CD14-positive monocyte (primary cell): ENCODE measurements at regions not wholly inside any gene's neighbourhood (a gene's known extent, or its start where the extent isn't known, plus 50 kb on each side); places are given as distances from the start of the nearest gene placed in this dataset.

ENCODE experiments used
- DNase-seq, 3 donors: peaks; one replicate each; pipeline ENCODE4 v3.0.0-alpha.2; 2011 to 2022
- H2AFZ ChIP-seq: 2 replicates; pipeline ENCODE4 v1.6.0; 2012; ENCODE audit warnings: mild to moderate bottlenecking, low read depth, low read length, inconsistent platforms; ENCODE audit not compliant: insufficient read depth, poor library complexity, severe bottlenecking
- H3K27ac ChIP-seq, 2 donors: 1 replicate in 1 of 2; 2 replicates in 1 of 2; pipeline ENCODE4 v1.5.1; 2012 to 2013; ENCODE audit warnings: low read length in 2 of 2, control low read depth in 1 of 2, inconsistent platforms in 1 of 2, low read depth in 1 of 2, mild to moderate bottlenecking in 1 of 2
- H3K27me3 ChIP-seq, 2 donors: one replicate each; pipeline versions ENCODE4 v1.6.0 to v1.6.1; 2011 to 2013; ENCODE audit warnings: low read length in 2 of 2; ENCODE audit not compliant: control insufficient read depth in 2 of 2, insufficient read depth in 2 of 2
- H3K36me3 ChIP-seq, 2 donors: replicated peaks in 1 of 2; 1 replicate in 1 of 2; 2 replicates in 1 of 2; pipeline versions ENCODE4 v1.5.1 to v1.6.1; 2012 to 2013; ENCODE audit warnings: low read length in 2 of 2, control low read depth in 1 of 2, inconsistent platforms in 1 of 2, mild to moderate bottlenecking in 1 of 2; ENCODE audit not compliant: insufficient read depth in 2 of 2, control insufficient read depth in 1 of 2
- H3K4me1 ChIP-seq, 2 donors: 1 replicate in 1 of 2; 2 replicates in 1 of 2; pipeline versions ENCODE4 v1.5.1 to v1.6.1; 2012 to 2013; ENCODE audit warnings: low read length in 2 of 2, control low read depth in 1 of 2, inconsistent platforms in 1 of 2, mild to moderate bottlenecking in 1 of 2, moderate library complexity in 1 of 2; ENCODE audit not compliant: insufficient read depth in 2 of 2, control insufficient read depth in 1 of 2
- H3K4me2 ChIP-seq: replicated peaks from 2 replicates; pipeline ENCODE3; 2012; ENCODE audit warnings: low read length, moderate library complexity, mild to moderate bottlenecking; ENCODE audit not compliant: poor library complexity, severe bottlenecking; ENCODE audit errors: extremely low read depth
- H3K4me3 ChIP-seq, 3 experiments: fragments of 200-600 bp in 1 of 3; sonication (generic) in 1 of 3; replicated peaks in 1 of 3; 1 replicate in 2 of 3; 2 replicates in 1 of 3; pipeline ENCODE4 v1.5.1; 2011 to 2013; ENCODE audit warnings: low read length in 3 of 3, mild to moderate bottlenecking in 3 of 3, control low read depth in 2 of 3, low read depth in 2 of 3, inconsistent platforms in 1 of 3, moderate library complexity in 1 of 3
- H3K79me2 ChIP-seq: 2 replicates; pipeline ENCODE4 v1.6.0; 2012; ENCODE audit warnings: mild to moderate bottlenecking, control low read depth, inconsistent platforms, low read length, moderate library complexity; ENCODE audit not compliant: insufficient read depth
- H3K9ac ChIP-seq: 2 replicates; pipeline ENCODE4 v1.6.0; 2017; ENCODE audit warnings: low read length, mild to moderate bottlenecking; ENCODE audit not compliant: insufficient read depth, poor library complexity, severe bottlenecking
- H3K9me3 ChIP-seq, 2 donors: replicated peaks in 1 of 2; 1 replicate in 1 of 2; 2 replicates in 1 of 2; pipeline versions ENCODE4 v1.5.1 to v1.6.1; 2012 to 2013; ENCODE audit warnings: low read length in 2 of 2, control low read depth in 1 of 2; ENCODE audit not compliant: control insufficient read depth in 1 of 2, insufficient read depth in 1 of 2
- H4K20me1 ChIP-seq: 2 replicates; pipeline ENCODE4 v1.6.0; 2012; ENCODE audit warnings: mild to moderate bottlenecking, low read length, control low read depth, moderate library complexity; ENCODE audit not compliant: insufficient read depth
- H3K27ac Mint-ChIP-seq, 7 donors: one replicate each; pipeline ENCODE4 v1.8.0; 2020; ENCODE audit warnings: mild to moderate bottlenecking in 7 of 7, mixed read lengths in 7 of 7, moderate library complexity in 6 of 7, inconsistent platforms in 2 of 7
- H3K27me3 Mint-ChIP-seq, 3 donors: one replicate each; pipeline ENCODE4 v1.8.0; 2021 to 2022; ENCODE audit warnings: low read depth in 3 of 3, mild to moderate bottlenecking in 3 of 3, mixed read lengths in 3 of 3, moderate library complexity in 3 of 3, inconsistent platforms in 1 of 3
- H3K36me3 Mint-ChIP-seq, 2 donors: one replicate each; pipeline ENCODE4 v1.8.0; 2020; ENCODE audit warnings: mixed read lengths in 2 of 2, inconsistent platforms in 1 of 2, mild to moderate bottlenecking in 1 of 2
- H3K4me1 Mint-ChIP-seq: one replicate; pipeline ENCODE4 v1.8.0; 2020; ENCODE audit warnings: mild to moderate bottlenecking, mixed read lengths
- H3K4me3 Mint-ChIP-seq, 2 donors: one replicate each; pipeline ENCODE4 v1.8.0; 2020; ENCODE audit warnings: mild to moderate bottlenecking in 2 of 2, mixed read lengths in 2 of 2, moderate library complexity in 1 of 2
- H3K9me3 Mint-ChIP-seq, 7 donors: one replicate each; pipeline ENCODE4 v1.8.0; 2020 to 2022; ENCODE audit warnings: mixed read lengths in 7 of 7, mild to moderate bottlenecking in 6 of 7, moderate library complexity in 6 of 7, inconsistent platforms in 2 of 7
- CTCF ChIP-seq: fragments of 200-600 bp; IDR thresholded peaks from one replicate; pipeline ENCODE4 v1.8.0; 2022; ENCODE audit warnings: antibody characterized with exemption, mild to moderate bottlenecking
- WGBS: methylation state at CpG from one replicate; pipeline ENCODE4 v1.1.5; 2013; ENCODE audit warnings: missing lambda C conversion rate; ENCODE audit not compliant: insufficient coverage; 5-methylcytosine and 5-hydroxymethylcytosine counted together
- intact Hi-C, 2 donors: fragments of 100-400 bp; cut with micrococcal nuclease; formaldehyde crosslinking; loops; one replicate each; pipeline versions ENCODE4 v1.15.0 to v1.15.1; 2023

DNA sequence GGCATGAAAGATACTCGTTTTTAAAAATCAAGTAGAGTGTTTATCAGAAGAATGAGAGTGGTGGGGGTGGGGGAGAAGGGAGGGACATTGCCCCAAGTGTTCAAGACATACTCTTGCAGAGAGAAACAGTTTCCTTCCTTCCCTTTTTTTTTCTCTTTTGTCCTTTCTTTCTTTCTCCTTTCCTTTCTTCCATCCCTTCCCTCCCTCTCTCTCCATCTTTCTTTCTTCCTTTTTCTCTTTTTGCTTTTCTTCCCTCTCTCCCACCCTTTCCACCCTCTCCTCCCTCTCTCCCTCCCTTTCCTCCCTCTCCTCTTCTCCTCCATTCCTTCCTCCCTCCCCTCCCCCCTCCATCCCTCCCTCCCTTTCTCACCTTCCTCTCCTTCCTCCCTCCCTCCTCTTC, 478.3 kb upstream of the EDIL3 start:
- Mint-ChIP-seq H3K27me3 (peaks cover 0 to 3% (median 0%) of the 10 kb centered on the region in 3 donors), H3K4me3 (no peak overlapping the region), H3K27ac (no peak overlapping the region), H3K9me3 (peaks cover 5 to 14% (median 8%) of the 10 kb centered on the region in 7 donors), H3K36me3 (no peaks in the 10 kb centered on the region), H3K4me1 (no peaks in the 10 kb centered on the region)
- Histone ChIP-seq H3K9ac (no peak overlapping the region), H3K36me3 (no peaks in the 10 kb centered on the region), H3K27me3 (no peaks in the 10 kb centered on the region), H3K4me3 (no peak overlapping the region), H2AFZ (no peak overlapping the region), H4K20me1 (no peaks in the 10 kb centered on the region), H3K4me1 (no peaks in the 10 kb centered on the region), H3K4me2 (no peak overlapping the region), H3K27ac (no peak overlapping the region), H3K79me2 (no peaks in the 10 kb centered on the region), H3K9me3 (peaks cover 0 to 12% of the 10 kb centered on the region in 2 donors)
- DNase-seq: no peak
- WGBS: no CpG with 5 or more reads among the region's 1 CpG
- intact Hi-C loops: no loop called here
- no peak for TF ChIP-seq CTCF

DNA sequence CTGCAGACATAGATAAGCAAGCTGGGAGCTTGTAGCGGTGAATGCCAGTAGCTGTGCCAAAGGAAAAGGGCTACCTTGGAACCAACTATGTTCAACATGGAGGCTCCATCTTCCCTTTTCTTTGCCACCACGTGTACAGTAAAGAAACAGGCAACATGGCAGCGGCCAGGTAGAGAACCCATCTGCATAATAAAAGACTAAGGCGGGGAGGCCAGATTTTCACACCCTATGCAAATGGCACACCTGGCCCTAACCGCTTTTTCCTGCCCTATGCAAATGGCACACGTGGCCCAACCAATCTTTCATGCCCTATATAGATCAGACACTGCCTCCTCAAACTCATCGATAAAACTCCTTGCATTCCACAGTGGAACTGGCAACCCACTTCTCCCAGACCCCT, 477.5 kb upstream of the EDIL3 start:
- intact Hi-C loops: no loop called here
- Mint-ChIP-seq H3K27me3 (peaks cover 0 to 5% (median 0%) of the 10 kb centered on the region in 3 donors), H3K4me3 (no peak overlapping the region), H3K9me3 (peaks cover 5 to 14% (median 8%) of the 10 kb centered on the region in 7 donors), H3K27ac (no peak overlapping the region), H3K4me1 (no peaks in the 10 kb centered on the region), H3K36me3 (no peaks in the 10 kb centered on the region)
- H3K4me2 ChIP-seq: no peak overlapping the region
- no peak overlapping the region for H3K4me3 ChIP-seq
- no peaks in the 10 kb centered on the region for H3K27me3 ChIP-seq
- no peaks in the 10 kb centered on the region for H4K20me1 ChIP-seq
- no peak overlapping the region for H2AFZ ChIP-seq
- no peak for DNase-seq
- H3K36me3 ChIP-seq: no peaks in the 10 kb centered on the region
- no peak overlapping the region for H3K27ac ChIP-seq
- 89% methylated on average over 7 of the region's 7 CpGs for WGBS
- H3K9me3 ChIP-seq: peaks cover 0 to 12% of the 10 kb centered on the region in 2 donors
- no peak overlapping the region for H3K9ac ChIP-seq
- no peaks in the 10 kb centered on the region for H3K79me2 ChIP-seq
- no peak for TF ChIP-seq CTCF
- no peaks in the 10 kb centered on the region for H3K4me1 ChIP-seq
